ENCODE measurements at regions not wholly inside any gene's neighbourhood (a gene's known extent, or its start where the extent isn't known, plus 50 kb on each side); places are given as distances from the start of the nearest gene placed in this dataset.

DNA sequence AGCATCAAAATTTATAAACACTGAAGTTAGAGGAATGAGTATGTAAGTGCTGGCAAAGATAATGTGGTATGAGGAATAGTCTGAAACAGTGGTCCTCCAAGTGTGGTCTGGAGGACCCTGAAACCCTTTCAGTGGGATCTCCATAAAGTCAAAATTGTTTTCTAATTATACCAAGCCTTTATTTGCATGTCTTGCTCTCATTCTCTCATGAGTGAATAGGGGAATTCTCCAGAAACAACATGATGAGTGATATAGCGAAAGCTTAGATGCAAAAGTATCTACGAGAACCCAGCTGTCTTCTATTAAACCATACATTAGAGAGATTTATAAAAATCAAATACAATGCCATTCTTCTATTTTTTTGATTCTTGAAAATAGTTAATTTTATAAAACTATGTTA is 145.0 kb upstream of the RAG2 start:
- Mint-ChIP-seq H3K27me3 (ENCODE audit: low read depth) (peaks cover 14% of the 10 kb centered on the region), H3K4me3 (no peak overlapping the region), H3K27ac (no peak overlapping the region), H3K9me3 (peaks cover 77% of the 10 kb centered on the region), H3K36me3 (peaks cover 47% of the 10 kb centered on the region), H3K4me1 (no peaks in the 10 kb centered on the region)
- TF ChIP-seq, protein P1, sequence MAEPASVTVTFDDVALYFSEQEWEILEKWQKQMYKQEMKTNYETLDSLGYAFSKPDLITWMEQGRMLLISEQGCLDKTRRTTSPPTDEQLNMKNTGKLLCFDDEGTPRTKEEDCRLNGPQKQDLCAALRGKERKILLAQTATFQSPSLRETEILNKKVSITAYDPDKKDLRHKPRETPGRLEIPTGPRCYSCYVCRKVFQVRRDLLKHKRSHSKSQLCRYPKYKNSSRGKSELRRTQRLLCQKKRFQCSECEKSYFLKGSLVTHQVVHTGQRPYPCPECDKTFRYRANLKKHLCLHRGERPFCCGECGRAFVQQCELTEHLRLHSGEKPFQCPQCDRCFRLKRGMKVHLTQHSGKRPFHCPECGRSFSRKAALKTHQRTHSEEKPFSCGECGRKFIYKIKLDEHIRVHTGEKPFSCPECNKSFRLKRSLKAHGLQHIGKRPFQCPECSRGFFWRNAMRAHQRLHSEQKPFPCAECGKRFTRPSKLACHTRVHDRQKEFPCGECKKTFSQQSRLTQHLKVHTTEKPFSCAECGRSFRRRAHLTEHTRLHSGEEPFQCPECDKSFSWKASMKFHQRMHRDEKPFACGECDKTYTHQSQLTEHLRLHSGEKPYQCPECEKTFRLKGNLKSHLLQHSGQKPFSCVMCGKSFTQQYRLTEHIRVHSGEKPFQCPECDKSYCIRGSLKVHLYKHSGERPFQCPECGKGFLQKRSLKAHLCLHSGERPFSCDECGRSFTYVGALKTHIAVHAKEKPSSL (CRISPR knock-in tag; conservative IDR thresholded peaks at IDR 0.05) = no peak
- TF ChIP-seq ZNF423 (CRISPR knock-in tag; IDR thresholded peaks at IDR 0.05) = no peak
- TF ChIP-seq, protein P2, sequence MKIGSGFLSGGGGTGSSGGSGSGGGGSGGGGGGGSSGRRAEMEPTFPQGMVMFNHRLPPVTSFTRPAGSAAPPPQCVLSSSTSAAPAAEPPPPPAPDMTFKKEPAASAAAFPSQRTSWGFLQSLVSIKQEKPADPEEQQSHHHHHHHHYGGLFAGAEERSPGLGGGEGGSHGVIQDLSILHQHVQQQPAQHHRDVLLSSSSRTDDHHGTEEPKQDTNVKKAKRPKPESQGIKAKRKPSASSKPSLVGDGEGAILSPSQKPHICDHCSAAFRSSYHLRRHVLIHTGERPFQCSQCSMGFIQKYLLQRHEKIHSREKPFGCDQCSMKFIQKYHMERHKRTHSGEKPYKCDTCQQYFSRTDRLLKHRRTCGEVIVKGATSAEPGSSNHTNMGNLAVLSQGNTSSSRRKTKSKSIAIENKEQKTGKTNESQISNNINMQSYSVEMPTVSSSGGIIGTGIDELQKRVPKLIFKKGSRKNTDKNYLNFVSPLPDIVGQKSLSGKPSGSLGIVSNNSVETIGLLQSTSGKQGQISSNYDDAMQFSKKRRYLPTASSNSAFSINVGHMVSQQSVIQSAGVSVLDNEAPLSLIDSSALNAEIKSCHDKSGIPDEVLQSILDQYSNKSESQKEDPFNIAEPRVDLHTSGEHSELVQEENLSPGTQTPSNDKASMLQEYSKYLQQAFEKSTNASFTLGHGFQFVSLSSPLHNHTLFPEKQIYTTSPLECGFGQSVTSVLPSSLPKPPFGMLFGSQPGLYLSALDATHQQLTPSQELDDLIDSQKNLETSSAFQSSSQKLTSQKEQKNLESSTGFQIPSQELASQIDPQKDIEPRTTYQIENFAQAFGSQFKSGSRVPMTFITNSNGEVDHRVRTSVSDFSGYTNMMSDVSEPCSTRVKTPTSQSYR (CRISPR knock-in tag; IDR thresholded peaks at IDR 0.05) = no peak
- DNase-seq (ENCODE audit: low spot score) (no peak), ATAC-seq (no peak)
- CTCF ChIA-PET = interaction anchor here (0.8 to 1.2 kb wide), 2 partner anchors 41 to 180 kb away, joined by 3 to 4 read pairs; no protein-coding TSS in a partner anchor
- POLR2A ChIA-PET = no interaction called here

DNA sequence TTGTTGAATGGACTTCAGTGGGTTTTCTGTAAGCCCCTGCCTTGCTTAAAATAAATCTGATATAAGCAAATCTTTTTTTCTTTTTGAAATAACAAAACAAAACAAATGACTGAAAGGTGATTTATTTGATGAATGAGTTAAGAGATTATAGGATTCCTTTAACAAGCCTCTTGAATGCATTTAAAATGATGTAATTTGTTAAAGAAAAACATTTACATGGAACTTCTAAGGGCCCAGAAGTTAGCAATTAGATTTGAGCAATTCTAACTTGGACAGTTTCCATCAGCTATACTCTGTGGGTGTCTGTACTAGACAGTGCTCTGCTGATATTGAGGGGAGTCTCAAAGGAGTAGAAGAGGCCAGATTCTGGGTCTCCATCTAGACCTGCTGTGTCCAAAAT is 143.5 kb upstream of the RAG2 start:
- DNase-seq (ENCODE audit: low spot score) = no peak
- POLR2A ChIA-PET = no interaction called here
- Mint-ChIP-seq H3K27ac (no peak overlapping the region), H3K9me3 (peaks cover 75% of the 10 kb centered on the region), H3K27me3 (ENCODE audit: low read depth) (peaks cover 17% of the 10 kb centered on the region), H3K36me3 (peaks cover 51% of the 10 kb centered on the region), H3K4me3 (no peak overlapping the region), H3K4me1 (no peaks in the 10 kb centered on the region)
- ATAC-seq = no peak
- CTCF ChIA-PET = no interaction called here
- no peak for TF ChIP-seq ELF4 (CRISPR knock-in tag; IDR thresholded peaks at IDR 0.05; ENCODE audit: low read depth)
- TF ChIP-seq, protein P2 (CRISPR knock-in tag; IDR thresholded peaks at IDR 0.05) = no peak
- TF ChIP-seq, protein P3, sequence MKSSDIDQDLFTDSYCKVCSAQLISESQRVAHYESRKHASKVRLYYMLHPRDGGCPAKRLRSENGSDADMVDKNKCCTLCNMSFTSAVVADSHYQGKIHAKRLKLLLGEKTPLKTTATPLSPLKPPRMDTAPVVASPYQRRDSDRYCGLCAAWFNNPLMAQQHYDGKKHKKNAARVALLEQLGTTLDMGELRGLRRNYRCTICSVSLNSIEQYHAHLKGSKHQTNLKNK (CRISPR knock-in tag; IDR thresholded peaks at IDR 0.05) = no peak
- no peak for TF ChIP-seq KAT7 (CRISPR knock-in tag; IDR thresholded peaks at IDR 0.05; ENCODE audit: borderline replicate concordance)
- TF ChIP-seq GTF2I (CRISPR knock-in tag; conservative IDR thresholded peaks at IDR 0.05) = no peak
- TF ChIP-seq, protein P4, sequence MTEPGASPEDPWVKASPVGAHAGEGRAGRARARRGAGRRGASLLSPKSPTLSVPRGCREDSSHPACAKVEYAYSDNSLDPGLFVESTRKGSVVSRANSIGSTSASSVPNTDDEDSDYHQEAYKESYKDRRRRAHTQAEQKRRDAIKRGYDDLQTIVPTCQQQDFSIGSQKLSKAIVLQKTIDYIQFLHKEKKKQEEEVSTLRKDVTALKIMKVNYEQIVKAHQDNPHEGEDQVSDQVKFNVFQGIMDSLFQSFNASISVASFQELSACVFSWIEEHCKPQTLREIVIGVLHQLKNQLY (CRISPR knock-in tag; IDR thresholded peaks at IDR 0.05) = no peak
- no peak for TF ChIP-seq EMX1 (CRISPR knock-in tag; IDR thresholded peaks at IDR 0.05)
- TF ChIP-seq TP53 (CRISPR knock-in tag; IDR thresholded peaks at IDR 0.05) = no peak
- TF ChIP-seq, protein P5, sequence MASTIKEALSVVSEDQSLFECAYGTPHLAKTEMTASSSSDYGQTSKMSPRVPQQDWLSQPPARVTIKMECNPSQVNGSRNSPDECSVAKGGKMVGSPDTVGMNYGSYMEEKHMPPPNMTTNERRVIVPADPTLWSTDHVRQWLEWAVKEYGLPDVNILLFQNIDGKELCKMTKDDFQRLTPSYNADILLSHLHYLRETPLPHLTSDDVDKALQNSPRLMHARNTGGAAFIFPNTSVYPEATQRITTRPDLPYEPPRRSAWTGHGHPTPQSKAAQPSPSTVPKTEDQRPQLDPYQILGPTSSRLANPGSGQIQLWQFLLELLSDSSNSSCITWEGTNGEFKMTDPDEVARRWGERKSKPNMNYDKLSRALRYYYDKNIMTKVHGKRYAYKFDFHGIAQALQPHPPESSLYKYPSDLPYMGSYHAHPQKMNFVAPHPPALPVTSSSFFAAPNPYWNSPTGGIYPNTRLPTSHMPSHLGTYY (CRISPR knock-in tag; IDR thresholded peaks at IDR 0.05) = no peak
- TF ChIP-seq PRRX2 (CRISPR knock-in tag; IDR thresholded peaks at IDR 0.05) = no peak
- TF ChIP-seq ZNF423 (CRISPR knock-in tag; IDR thresholded peaks at IDR 0.05) = no peak
- TF ChIP-seq, protein P6, sequence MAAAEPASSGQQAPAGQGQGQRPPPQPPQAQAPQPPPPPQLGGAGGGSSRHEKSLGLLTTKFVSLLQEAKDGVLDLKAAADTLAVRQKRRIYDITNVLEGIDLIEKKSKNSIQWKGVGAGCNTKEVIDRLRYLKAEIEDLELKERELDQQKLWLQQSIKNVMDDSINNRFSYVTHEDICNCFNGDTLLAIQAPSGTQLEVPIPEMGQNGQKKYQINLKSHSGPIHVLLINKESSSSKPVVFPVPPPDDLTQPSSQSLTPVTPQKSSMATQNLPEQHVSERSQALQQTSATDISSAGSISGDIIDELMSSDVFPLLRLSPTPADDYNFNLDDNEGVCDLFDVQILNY (CRISPR knock-in tag; IDR thresholded peaks at IDR 0.05) = no peak
- TF ChIP-seq GRHL2 (CRISPR knock-in tag; IDR thresholded peaks at IDR 0.05; ENCODE audit: insufficient replicate concordance, severe bottlenecking) = no peak
- no peak for TF ChIP-seq ZNF416 (CRISPR knock-in tag; IDR thresholded peaks at IDR 0.05)
- TF ChIP-seq, protein P7, sequence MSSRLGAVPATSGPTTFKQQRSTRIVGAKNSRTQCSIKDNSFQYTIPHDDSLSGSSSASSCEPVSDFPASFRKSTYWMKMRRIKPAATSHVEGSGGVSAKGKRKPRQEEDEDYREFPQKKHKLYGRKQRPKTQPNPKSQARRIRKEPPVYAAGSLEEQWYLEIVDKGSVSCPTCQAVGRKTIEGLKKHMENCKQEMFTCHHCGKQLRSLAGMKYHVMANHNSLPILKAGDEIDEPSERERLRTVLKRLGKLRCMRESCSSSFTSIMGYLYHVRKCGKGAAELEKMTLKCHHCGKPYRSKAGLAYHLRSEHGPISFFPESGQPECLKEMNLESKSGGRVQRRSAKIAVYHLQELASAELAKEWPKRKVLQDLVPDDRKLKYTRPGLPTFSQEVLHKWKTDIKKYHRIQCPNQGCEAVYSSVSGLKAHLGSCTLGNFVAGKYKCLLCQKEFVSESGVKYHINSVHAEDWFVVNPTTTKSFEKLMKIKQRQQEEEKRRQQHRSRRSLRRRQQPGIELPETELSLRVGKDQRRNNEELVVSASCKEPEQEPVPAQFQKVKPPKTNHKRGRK (CRISPR knock-in tag; IDR thresholded peaks at IDR 0.05; ENCODE audit: borderline replicate concordance) = no peak
- TF ChIP-seq FOXJ3 (CRISPR knock-in tag; IDR thresholded peaks at IDR 0.05; ENCODE audit: borderline replicate concordance) = no peak
- TF ChIP-seq ZNF396 (CRISPR knock-in tag; IDR thresholded peaks at IDR 0.05; ENCODE audit: borderline replicate concordance) = no peak
- TF ChIP-seq, protein P8, sequence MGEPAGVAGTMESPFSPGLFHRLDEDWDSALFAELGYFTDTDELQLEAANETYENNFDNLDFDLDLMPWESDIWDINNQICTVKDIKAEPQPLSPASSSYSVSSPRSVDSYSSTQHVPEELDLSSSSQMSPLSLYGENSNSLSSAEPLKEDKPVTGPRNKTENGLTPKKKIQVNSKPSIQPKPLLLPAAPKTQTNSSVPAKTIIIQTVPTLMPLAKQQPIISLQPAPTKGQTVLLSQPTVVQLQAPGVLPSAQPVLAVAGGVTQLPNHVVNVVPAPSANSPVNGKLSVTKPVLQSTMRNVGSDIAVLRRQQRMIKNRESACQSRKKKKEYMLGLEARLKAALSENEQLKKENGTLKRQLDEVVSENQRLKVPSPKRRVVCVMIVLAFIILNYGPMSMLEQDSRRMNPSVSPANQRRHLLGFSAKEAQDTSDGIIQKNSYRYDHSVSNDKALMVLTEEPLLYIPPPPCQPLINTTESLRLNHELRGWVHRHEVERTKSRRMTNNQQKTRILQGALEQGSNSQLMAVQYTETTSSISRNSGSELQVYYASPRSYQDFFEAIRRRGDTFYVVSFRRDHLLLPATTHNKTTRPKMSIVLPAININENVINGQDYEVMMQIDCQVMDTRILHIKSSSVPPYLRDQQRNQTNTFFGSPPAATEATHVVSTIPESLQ (CRISPR knock-in tag; IDR thresholded peaks at IDR 0.05) = no peak
- no peak for TF ChIP-seq ZNF263 (CRISPR knock-in tag; IDR thresholded peaks at IDR 0.05; ENCODE audit: low read depth)

Measured in WTC11 (cell line).